ENCODE measurements at regions not wholly inside any gene's neighbourhood (a gene's known extent, or its start where the extent isn't known, plus 50 kb on each side); places are given as distances from the start of the nearest gene placed in this dataset.
A peak's percentile ranks its signal among the peaks of the same experiment; 100 is the strongest.

GRCh38 chr3:18666655-18667054 is 241.5 kb upstream of the SATB1 start:
- Histone ChIP-seq H3K9me3 (replicated peaks in 1 of 3) (no peaks in the 10 kb centered on the region), H3K4me3 (no peak overlapping the region), H3K27me3 (no peaks in the 10 kb centered on the region), H3K36me3 (replicated peaks in 1 of 2) (no peaks in the 10 kb centered on the region), H3K4me1 (replicated peaks in 1 of 2) (no peaks in the 10 kb centered on the region), H3K27ac (no peak overlapping the region)
- DNase-seq = no peak
- intact Hi-C loops (cut with DNase I) = no loop called here
- TF ChIP-seq POLR2A (IDR thresholded peaks at IDR 0.05) (no peak), CTCF (IDR thresholded peaks at IDR 0.05) (no peak)
- 66 to 75% (median 67%) methylated on average over 2 of the region's 2 CpGs for WGBS, 4 donors

GRCh38 chr3:18660059-18660458 is 234.9 kb upstream of the SATB1 start:
- no peaks in the 10 kb centered on the region for H3K36me3 ChIP-seq (replicated peaks in 1 of 2)
- H3K27ac ChIP-seq = no peak overlapping the region
- H3K4me3 ChIP-seq = no peak overlapping the region
- DNase-seq = no peak
- H3K9me3 ChIP-seq (replicated peaks in 1 of 3) = no peaks in the 10 kb centered on the region
- H3K27me3 ChIP-seq = no peaks in the 10 kb centered on the region
- intact Hi-C loops (cut with DNase I) = no loop called here
- H3K4me1 ChIP-seq (replicated peaks in 1 of 2) = no peaks in the 10 kb centered on the region
- TF ChIP-seq POLR2A (IDR thresholded peaks at IDR 0.05) (no peak), CTCF (IDR thresholded peaks at IDR 0.05) (no peak)

GRCh38 chr3:18657858-18658820 is 233.0 kb upstream of the SATB1 start:
- Histone ChIP-seq H3K4me3 (no peak overlapping the region), H3K27me3 (no peaks in the 10 kb centered on the region), H3K36me3 (replicated peaks in 1 of 2) (no peaks in the 10 kb centered on the region), H3K4me1 (replicated peaks in 1 of 2) (no peaks in the 10 kb centered on the region), H3K27ac (no peak overlapping the region), H3K9me3 (replicated peaks in 1 of 3) (no peaks in the 10 kb centered on the region)
- TF ChIP-seq CTCF (IDR thresholded peaks at IDR 0.05) = no peak
- TF ChIP-seq POLR2A (IDR thresholded peaks at IDR 0.05) = no peak
- peak in 1 of 7 donors; percentile 21 for DNase-seq
- 35 to 46% (median 40%) methylated on average over 6 of the region's 6 CpGs for WGBS, 4 donors
- intact Hi-C loops (cut with DNase I) = no loop called here

GRCh38 chr3:18656866-18657265 is 231.7 kb upstream of the SATB1 start:
- no peaks in the 10 kb centered on the region for H3K4me1 ChIP-seq (replicated peaks in 1 of 2)
- H3K9me3 ChIP-seq (replicated peaks in 1 of 3) = no peaks in the 10 kb centered on the region
- H3K4me3 ChIP-seq = no peak overlapping the region
- intact Hi-C loops (cut with DNase I) = no loop called here
- 58 to 66% (median 64%) methylated on average over 5 of the region's 5 CpGs for WGBS, 4 donors
- DNase-seq = no peak
- no peaks in the 10 kb centered on the region for H3K36me3 ChIP-seq (replicated peaks in 1 of 2)
- TF ChIP-seq CTCF (IDR thresholded peaks at IDR 0.05) (no peak), POLR2A (IDR thresholded peaks at IDR 0.05) (no peak)
- H3K27me3 ChIP-seq = no peaks in the 10 kb centered on the region
- no peak overlapping the region for H3K27ac ChIP-seq

All from adrenal gland (tissue), 9 donors.